Activated CD4-positive, alpha-beta memory T cell treated with anti-CD3 and anti-CD28 coated beads, Interleukin-2, amount 10 ng/mL, durations not matched to agents 7 days and 5 days (primary cell): ENCODE measurements at regions not wholly inside any gene's neighbourhood (a gene's known extent, or its start where the extent isn't known, plus 50 kb on each side); places are given as distances from the start of the nearest gene placed in this dataset.

Experiments
- CTCF ChIA-PET: fragments of 350-600 bp; sonication (Branson Sonifier 250); formaldehyde crosslinking; loops from one replicate; lab custom pipeline; 2021; ENCODE audit warnings: antibody characterized with exemption, inconsistent platforms; lab: Charles Lee
- POLR2A ChIA-PET: fragments of 350-600 bp; sonication (Branson Sonifier 250); formaldehyde crosslinking; loops from one replicate; lab custom pipeline; 2021; ENCODE audit warnings: antibody characterized with exemption; lab: Charles Lee
- DNase-seq: peaks from one replicate; pipeline ENCODE4 v3.0.0-alpha.2; 2020
- H3K27ac Mint-ChIP-seq: one replicate; pipeline ENCODE4 v1.8.0; 2021; ENCODE audit warnings: mild to moderate bottlenecking, mixed read lengths
- H3K27me3 Mint-ChIP-seq: one replicate; pipeline ENCODE4 v1.8.0; 2021; ENCODE audit warnings: mixed read lengths
- H3K36me3 Mint-ChIP-seq: one replicate; pipeline ENCODE4 v1.8.0; 2021; ENCODE audit warnings: low read depth, mixed read lengths
- H3K4me1 Mint-ChIP-seq: one replicate; pipeline ENCODE4 v1.8.0; 2021; ENCODE audit warnings: mixed read lengths
- H3K4me3 Mint-ChIP-seq: one replicate; pipeline ENCODE4 v1.8.0; 2021; ENCODE audit warnings: mild to moderate bottlenecking, mixed read lengths
- H3K9me3 Mint-ChIP-seq: one replicate; pipeline ENCODE4 v1.8.0; 2021; ENCODE audit warnings: mixed read lengths

DNA sequence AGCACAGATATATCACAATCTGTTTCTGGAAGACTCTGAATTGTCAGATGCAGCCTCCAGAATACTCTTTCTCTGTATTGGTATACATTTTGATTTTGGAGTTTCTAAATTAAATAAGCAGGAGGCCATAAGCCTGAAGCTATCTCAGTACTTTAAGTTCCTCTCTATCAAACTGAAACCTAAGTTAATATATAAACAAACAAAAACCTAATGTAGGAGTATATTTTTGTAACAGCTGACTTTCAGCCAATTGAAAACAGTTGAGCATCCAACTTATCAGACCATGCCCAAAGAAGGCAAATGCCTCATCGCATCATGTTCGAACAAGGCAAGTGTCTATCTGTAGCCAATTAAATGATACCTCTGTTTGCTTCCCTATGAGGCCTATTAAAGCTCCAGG, 1054.4 kb downstream of the AMY1C start:
- Mint-ChIP-seq H3K9me3 (no peaks in the 10 kb centered on the region), H3K27ac (no peak overlapping the region), H3K27me3 (no peaks in the 10 kb centered on the region), H3K36me3 (no peaks in the 10 kb centered on the region), H3K4me3 (no peak overlapping the region), H3K4me1 (no peaks in the 10 kb centered on the region)
- ChIA-PET POLR2A (no interaction called here), CTCF (no interaction called here)
- DNase-seq, result no peak

DNA sequence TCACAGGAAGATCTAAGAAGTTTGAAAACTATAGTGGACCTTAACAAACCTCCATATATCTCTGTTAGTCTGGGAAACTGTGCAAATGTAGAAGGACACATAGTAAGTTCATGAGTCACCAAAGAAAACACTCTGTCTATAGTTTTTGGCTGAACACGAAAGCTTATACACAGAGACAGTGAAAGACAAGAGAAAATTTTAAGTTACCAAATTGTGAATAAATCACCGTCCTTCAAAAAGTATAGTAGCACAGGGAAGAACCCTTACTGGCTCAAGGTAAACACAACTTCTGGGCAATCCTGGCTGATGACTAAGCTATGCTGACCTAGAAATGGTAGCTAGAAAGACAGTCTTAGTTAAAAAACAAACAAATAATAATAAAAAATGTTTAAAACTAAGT, 1057.9 kb downstream of the AMY1C start:
- Mint-ChIP-seq H3K4me1 (no peaks in the 10 kb centered on the region), H3K27me3 (no peaks in the 10 kb centered on the region), H3K27ac (no peak overlapping the region), H3K36me3 (no peaks in the 10 kb centered on the region), H3K9me3 (peaks cover 5% of the 10 kb centered on the region), H3K4me3 (no peak overlapping the region)
- ChIA-PET POLR2A (no interaction called here), CTCF (no interaction called here)
- DNase-seq, result no peak

DNA sequence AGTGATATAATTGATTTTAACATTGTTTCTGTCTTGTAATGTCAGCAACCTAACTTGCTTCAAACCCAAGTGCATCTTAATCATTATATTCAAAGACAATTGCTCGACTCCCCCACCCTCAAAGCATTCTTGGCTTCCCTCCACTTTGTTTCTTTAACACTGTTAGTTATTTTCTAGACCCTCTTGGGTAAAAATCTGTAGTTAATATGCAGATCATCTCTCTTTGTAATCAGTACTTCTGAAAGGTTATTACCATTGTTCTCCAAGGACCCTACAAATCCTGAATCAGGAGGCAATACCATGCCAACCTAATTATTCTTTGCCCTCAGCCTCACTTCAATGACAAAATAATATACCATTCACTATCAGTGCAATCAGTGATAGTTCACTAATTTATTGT, 1075.7 kb downstream of the AMY1C start:
- no peak overlapping the region for H3K4me3 Mint-ChIP-seq
- H3K4me1 Mint-ChIP-seq, result no peaks in the 10 kb centered on the region
- no peak overlapping the region for H3K27ac Mint-ChIP-seq
- H3K27me3 Mint-ChIP-seq, result no peaks in the 10 kb centered on the region
- DNase-seq, result no peak
- ChIA-PET POLR2A (no interaction called here), CTCF (no interaction called here)
- no peaks in the 10 kb centered on the region for H3K36me3 Mint-ChIP-seq
- H3K9me3 Mint-ChIP-seq, result peaks cover 14% of the 10 kb centered on the region

DNA sequence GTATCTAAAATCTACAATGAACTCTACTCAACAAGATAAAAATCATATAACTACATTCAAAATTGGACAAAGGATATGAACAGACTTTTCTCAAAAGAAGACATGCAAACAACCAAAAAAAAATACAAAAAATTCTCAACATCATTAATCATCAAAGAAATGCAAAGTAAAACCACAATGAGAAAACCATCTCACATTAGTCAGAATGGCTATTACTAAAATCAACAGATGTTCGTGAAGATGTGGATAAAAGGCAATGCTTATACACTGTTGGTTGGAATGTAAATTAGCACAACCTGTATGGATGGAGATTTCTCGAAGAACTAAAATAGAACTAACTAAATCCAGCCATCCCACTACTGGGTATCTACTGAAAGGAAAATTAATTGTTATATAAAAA, 1080.8 kb downstream of the AMY1C start:
- Mint-ChIP-seq H3K9me3 (peaks cover 17% of the 10 kb centered on the region), H3K27me3 (no peaks in the 10 kb centered on the region), H3K4me3 (no peak overlapping the region), H3K27ac (no peak overlapping the region), H3K4me1 (no peaks in the 10 kb centered on the region), H3K36me3 (no peaks in the 10 kb centered on the region)
- ChIA-PET CTCF (no interaction called here), POLR2A (no interaction called here)
- no peak for DNase-seq

DNA sequence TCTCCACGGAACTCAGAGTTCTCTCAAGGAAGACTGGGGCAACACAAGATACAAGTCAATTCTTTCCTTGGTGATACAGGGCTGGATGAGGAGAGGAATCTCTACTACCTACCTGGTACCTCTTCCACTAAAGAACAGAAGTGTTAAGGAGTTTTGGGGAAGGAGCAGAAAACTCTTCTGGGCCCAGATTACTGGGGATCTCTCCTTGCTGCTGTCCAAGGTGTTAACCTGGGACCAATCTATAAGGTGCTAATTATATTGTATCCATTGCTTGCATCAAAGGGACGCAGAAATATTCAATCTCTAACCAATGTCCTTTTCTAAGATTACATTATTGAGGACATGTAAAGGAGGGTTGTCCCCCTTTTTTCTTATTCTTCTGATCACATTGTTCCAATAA, 1102.5 kb downstream of the AMY1C start:
- ChIA-PET POLR2A (no interaction called here), CTCF (no interaction called here)
- H3K4me3 Mint-ChIP-seq, result no peak overlapping the region
- H3K27me3 Mint-ChIP-seq, result no peaks in the 10 kb centered on the region
- H3K4me1 Mint-ChIP-seq, result no peaks in the 10 kb centered on the region
- no peak for DNase-seq
- H3K9me3 Mint-ChIP-seq, result peaks cover 2% of the 10 kb centered on the region
- no peak overlapping the region for H3K27ac Mint-ChIP-seq
- H3K36me3 Mint-ChIP-seq, result no peaks in the 10 kb centered on the region

DNA sequence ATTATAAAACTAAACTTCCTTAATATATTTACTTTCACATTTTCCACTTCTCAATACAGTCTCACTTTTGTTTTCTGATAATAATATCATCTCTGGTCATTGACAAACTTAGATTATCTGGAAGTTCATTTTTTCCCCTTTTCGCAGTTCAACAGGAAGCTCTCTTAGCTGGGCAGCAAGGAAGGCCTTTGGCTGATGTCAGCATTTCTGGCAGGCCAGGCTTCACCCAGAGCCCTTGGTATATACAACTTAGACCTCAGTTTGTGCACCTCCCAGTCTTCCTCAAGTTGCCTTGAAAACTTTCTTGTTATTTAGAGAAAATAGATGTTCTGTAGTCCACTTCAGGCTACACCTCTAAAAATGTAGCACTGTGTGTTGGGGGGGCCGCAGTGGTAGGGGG, 1103.6 kb downstream of the AMY1C start:
- POLR2A ChIA-PET, result no interaction called here
- Mint-ChIP-seq H3K4me3 (no peak overlapping the region), H3K27ac (no peak overlapping the region), H3K27me3 (no peaks in the 10 kb centered on the region), H3K36me3 (no peaks in the 10 kb centered on the region), H3K4me1 (no peaks in the 10 kb centered on the region), H3K9me3 (peaks cover 4% of the 10 kb centered on the region)
- CTCF ChIA-PET, result no interaction called here
- DNase-seq, result no peak

DNA sequence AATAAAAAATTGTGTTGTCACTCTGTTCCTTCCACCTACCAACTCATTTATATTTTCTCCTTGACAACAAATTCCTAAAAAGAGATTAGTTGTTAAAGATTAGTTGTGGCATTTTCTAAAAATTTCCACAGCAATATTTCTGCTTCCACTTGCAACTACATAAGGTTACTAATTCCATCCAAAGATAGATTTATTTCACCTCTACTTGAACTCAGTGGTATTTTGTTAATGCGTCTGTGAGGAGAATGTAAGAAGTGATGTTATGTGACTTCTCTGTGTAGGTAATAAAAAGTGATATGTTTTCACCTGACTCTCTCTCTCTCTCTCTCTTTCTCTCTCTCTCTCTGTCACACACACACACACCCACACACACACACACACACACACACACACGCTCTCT, 1104.8 kb downstream of the AMY1C start:
- no peak for DNase-seq
- Mint-ChIP-seq H3K4me3 (no peak overlapping the region), H3K36me3 (no peaks in the 10 kb centered on the region), H3K27me3 (no peaks in the 10 kb centered on the region), H3K4me1 (no peaks in the 10 kb centered on the region), H3K9me3 (peaks cover 8% of the 10 kb centered on the region), H3K27ac (no peak overlapping the region)
- POLR2A ChIA-PET, result no interaction called here
- CTCF ChIA-PET, result no interaction called here

DNA sequence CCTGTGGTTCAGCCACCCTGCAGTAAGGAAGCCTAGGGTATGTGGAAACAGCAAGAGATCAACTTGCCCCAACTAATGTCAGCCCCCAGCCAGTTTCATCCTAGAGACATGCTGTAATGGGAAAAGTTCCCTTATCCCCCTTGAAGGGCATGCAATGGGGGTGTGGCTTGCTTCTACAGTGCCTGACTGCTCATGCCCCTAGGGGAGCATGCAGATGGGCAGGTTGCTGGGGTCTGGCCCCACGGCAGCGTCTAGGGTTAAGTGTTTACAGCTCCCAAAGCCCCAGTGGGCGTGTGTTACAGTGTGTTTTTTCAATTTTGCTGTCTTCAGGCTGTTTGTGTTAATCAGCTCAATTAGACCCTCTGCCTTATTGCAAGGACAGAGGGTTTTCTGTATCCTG, 1105.9 kb downstream of the AMY1C start:
- CTCF ChIA-PET, result no interaction called here
- DNase-seq, result no peak
- no peaks in the 10 kb centered on the region for H3K36me3 Mint-ChIP-seq
- H3K27me3 Mint-ChIP-seq, result no peaks in the 10 kb centered on the region
- no peaks in the 10 kb centered on the region for H3K4me1 Mint-ChIP-seq
- POLR2A ChIA-PET, result no interaction called here
- H3K4me3 Mint-ChIP-seq, result no peak overlapping the region
- no peak overlapping the region for H3K27ac Mint-ChIP-seq
- H3K9me3 Mint-ChIP-seq, result peaks cover 13% of the 10 kb centered on the region

DNA sequence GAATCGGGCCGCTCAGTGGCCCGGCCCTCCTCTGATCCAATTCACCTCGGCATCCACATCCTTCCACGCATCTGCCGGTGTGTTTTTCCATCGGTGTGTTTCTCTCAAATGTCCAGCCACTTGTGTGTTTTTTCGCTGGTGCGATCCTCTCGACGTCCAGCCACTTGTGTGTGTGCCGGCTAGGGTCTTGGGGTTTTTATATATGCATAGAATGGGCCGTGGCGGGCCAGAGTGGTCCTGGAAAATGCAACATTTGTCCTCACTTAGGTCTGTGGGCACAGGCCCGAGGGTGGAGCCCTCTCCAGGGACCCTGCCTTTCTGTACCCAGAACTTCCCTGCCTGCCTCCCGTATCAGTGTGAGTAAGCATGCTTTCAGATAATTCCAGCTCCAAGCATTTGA, 1106.4 kb downstream of the AMY1C start:
- Mint-ChIP-seq H3K27ac (no peak overlapping the region), H3K27me3 (no peaks in the 10 kb centered on the region), H3K4me3 (no peak overlapping the region), H3K4me1 (no peaks in the 10 kb centered on the region), H3K9me3 (peaks cover 13% of the 10 kb centered on the region), H3K36me3 (no peaks in the 10 kb centered on the region)
- DNase-seq, result no peak
- ChIA-PET CTCF (no interaction called here), POLR2A (no interaction called here)

DNA sequence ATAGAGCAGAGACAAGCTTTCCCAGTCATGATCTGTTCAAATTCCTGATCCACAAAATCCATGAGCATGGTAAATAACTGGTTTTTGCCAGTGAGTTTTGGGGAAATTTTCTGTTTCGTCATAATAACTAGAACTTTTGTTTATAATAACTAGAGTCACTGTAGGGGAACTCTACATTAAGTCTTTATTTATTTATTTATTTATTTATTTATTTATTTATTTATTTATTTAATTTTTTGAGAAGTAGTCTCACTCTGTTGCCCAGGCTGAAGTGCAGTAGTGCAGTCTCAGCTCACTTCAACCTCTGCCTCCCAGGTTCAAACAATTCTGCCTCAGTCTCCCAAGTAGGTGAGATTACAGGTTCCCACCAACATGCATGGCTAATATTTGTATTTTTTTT, 1106.8 kb downstream of the AMY1C start:
- H3K4me1 Mint-ChIP-seq, result no peaks in the 10 kb centered on the region
- H3K9me3 Mint-ChIP-seq, result peaks cover 13% of the 10 kb centered on the region
- no peaks in the 10 kb centered on the region for H3K36me3 Mint-ChIP-seq
- no peaks in the 10 kb centered on the region for H3K27me3 Mint-ChIP-seq
- no peak overlapping the region for H3K4me3 Mint-ChIP-seq
- POLR2A ChIA-PET, result no interaction called here
- no peak for DNase-seq
- no peak overlapping the region for H3K27ac Mint-ChIP-seq
- CTCF ChIA-PET, result no interaction called here

DNA sequence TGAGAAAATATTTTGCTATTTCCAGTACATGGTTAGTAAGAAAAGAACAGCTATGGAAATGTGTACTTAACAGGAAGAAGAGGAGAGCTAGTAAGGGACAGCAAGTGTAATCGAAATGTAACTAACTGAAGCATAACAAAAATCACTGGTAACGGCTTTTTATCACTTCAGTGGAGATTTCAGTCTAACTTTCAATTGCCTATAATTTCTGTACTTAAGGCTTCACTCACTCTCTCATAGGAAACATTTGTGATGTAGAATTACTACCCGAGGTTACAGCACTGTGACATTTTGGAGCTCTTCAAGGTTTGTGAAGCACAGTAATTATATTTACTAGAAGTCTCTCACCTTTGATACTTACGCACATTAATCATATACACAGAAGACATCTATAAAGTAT, 1119.1 kb downstream of the AMY1C start:
- no peak overlapping the region for H3K27ac Mint-ChIP-seq
- H3K9me3 Mint-ChIP-seq, result peaks cover 11% of the 10 kb centered on the region
- DNase-seq, result no peak
- no peaks in the 10 kb centered on the region for H3K27me3 Mint-ChIP-seq
- H3K36me3 Mint-ChIP-seq, result no peaks in the 10 kb centered on the region
- ChIA-PET CTCF (no interaction called here), POLR2A (no interaction called here)
- H3K4me1 Mint-ChIP-seq, result no peaks in the 10 kb centered on the region
- H3K4me3 Mint-ChIP-seq, result no peak overlapping the region

DNA sequence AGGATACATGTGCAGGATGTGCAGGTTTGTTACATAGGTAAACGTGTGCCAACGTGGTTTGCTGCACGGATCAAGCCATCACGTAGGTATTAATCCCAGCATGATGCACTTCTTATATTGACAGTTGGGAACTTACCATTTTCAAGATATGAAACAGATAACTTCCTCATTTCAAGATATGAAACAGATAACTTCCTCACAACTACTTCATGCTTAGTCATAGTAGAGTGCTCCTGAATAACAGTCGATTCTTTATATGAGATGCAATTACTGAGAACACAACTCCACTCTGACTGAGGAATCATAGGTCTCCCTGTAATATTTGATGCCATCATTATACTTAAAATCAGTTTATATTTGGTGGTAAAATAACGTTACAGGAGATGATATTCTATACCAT, 1124.3 kb downstream of the AMY1C start:
- ChIA-PET CTCF (no interaction called here), POLR2A (no interaction called here)
- no peak for DNase-seq
- Mint-ChIP-seq H3K27me3 (no peaks in the 10 kb centered on the region), H3K4me1 (no peaks in the 10 kb centered on the region), H3K4me3 (no peak overlapping the region), H3K9me3 (peaks cover 8% of the 10 kb centered on the region), H3K27ac (no peak overlapping the region), H3K36me3 (no peaks in the 10 kb centered on the region)

DNA sequence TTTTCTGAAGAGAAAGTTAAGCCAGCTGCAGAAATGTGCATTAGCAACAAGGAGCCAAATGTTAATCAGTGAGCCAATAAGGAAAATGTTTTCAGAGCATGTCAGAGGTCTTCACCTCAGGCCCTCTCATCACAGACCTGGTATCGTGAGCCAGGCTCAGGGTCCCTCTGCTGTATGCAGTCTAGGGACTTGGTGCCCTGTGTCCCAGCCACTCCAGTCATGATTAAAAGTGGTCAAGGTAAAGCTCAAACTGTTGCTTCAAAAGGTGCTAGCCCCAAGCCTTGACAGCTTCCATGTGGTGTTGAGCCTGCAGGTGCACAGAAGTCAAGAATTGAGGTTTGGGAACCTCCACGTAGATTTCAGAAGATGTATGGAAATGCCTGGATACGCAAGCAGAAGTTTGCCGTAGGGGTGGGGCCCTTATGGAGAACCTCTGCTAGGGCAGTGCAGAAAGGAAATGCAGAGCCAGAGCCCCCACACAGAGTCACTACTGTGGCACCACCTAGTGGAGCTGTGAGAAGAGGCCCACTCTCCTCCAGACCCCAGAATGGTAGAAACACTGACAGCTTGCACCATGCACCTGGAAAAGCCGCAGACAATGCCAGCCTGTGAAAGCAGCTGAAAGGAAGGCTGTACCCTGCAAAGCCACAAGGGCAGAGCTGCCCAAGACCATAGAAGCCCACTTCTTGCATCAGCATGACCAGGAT, 1128.7 kb downstream of the AMY1C start:
- no peak overlapping the region for H3K27ac Mint-ChIP-seq
- H3K4me1 Mint-ChIP-seq, result no peaks in the 10 kb centered on the region
- no peaks in the 10 kb centered on the region for H3K27me3 Mint-ChIP-seq
- DNase-seq, result no peak
- H3K9me3 Mint-ChIP-seq, result peaks cover 3% of the 10 kb centered on the region
- H3K4me3 Mint-ChIP-seq, result no peak overlapping the region
- ChIA-PET POLR2A (no interaction called here), CTCF (no interaction called here)
- no peaks in the 10 kb centered on the region for H3K36me3 Mint-ChIP-seq

DNA sequence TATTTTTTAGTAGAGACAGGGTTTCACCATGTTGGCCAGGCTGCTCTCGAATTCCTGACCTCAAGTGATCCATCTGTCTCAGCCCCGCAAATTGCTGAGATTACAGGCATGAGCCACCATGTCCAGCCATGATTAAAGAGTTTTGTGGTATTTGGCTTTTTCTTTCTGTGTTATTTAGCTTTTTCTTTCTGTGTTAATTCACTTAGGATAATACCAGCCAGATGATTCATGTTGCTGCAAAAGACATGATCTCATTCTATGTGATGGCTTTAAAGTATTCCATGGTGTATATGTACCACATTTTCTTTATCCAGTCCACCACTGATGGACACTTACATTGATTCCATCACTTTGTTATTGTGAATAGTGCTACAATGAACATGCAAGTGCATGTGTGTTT, 1135.2 kb downstream of the AMY1C start:
- Mint-ChIP-seq H3K27me3 (no peaks in the 10 kb centered on the region), H3K36me3 (no peaks in the 10 kb centered on the region), H3K9me3 (peaks cover 1% of the 10 kb centered on the region), H3K4me3 (no peak overlapping the region), H3K4me1 (no peaks in the 10 kb centered on the region), H3K27ac (no peak overlapping the region)
- CTCF ChIA-PET, result no interaction called here
- POLR2A ChIA-PET, result no interaction called here
- no peak for DNase-seq
